GM18505 (cell line): ENCODE measurements at regions not wholly inside any gene's neighbourhood (a gene's known extent, or its start where the extent isn't known, plus 50 kb on each side); places are given as distances from the start of the nearest gene placed in this dataset.

Experiments
- ATAC-seq: cut with Tn5 transposase; IDR thresholded peaks from one replicate; pipeline ENCODE4 v1.9.1; 2021; ENCODE audit not compliant: unreplicated experiment
- POLR2A ChIP-seq: IDR thresholded peaks from 4 replicates; pipeline ENCODE4 v1.6.1; 2011; ENCODE audit warnings: borderline replicate concordance; ENCODE audit not compliant: insufficient read depth, insufficient read length; ENCODE audit errors: extremely low read depth

- ATAC-seq, result no peak
- TF ChIP-seq POLR2A, result no peak
Measured at GRCh38 chr15:36335224-36335623, 244.2 kb upstream of the CDIN1 start.

GRCh38 chr15:36335659-36336058 lies 243.8 kb upstream of the CDIN1 start:
- no peak for TF ChIP-seq POLR2A
- no peak for ATAC-seq

GRCh38 chr15:36344887-36345286 lies 234.5 kb upstream of the CDIN1 start:
- no peak for TF ChIP-seq POLR2A
- no peak for ATAC-seq

GRCh38 chr15:36347272-36347858 lies 232.1 kb upstream of the CDIN1 start:
- ATAC-seq, result no peak
- TF ChIP-seq POLR2A, result no peak

- no peak for ATAC-seq
- no peak for TF ChIP-seq POLR2A
Measured at GRCh38 chr15:36356466-36356865, 223.0 kb upstream of the CDIN1 start.

- no peak for ATAC-seq
- TF ChIP-seq POLR2A, result no peak
Measured at GRCh38 chr15:36356978-36357601, 222.3 kb upstream of the CDIN1 start.

GRCh38 chr15:36358094-36358493 lies 221.3 kb upstream of the CDIN1 start:
- no peak for TF ChIP-seq POLR2A
- no peak for ATAC-seq

GRCh38 chr15:36358523-36358922 lies 220.9 kb upstream of the CDIN1 start:
- ATAC-seq, result no peak
- TF ChIP-seq POLR2A, result no peak

- TF ChIP-seq POLR2A, result no peak
- no peak for ATAC-seq
Measured at GRCh38 chr15:36359286-36359685, 220.1 kb upstream of the CDIN1 start.

GRCh38 chr15:36361351-36361870 lies 218.0 kb upstream of the CDIN1 start:
- no peak for TF ChIP-seq POLR2A
- ATAC-seq, result no peak

GRCh38 chr15:36362509-36362915 lies 216.9 kb upstream of the CDIN1 start:
- ATAC-seq, result no peak
- TF ChIP-seq POLR2A, result no peak

- no peak for TF ChIP-seq POLR2A
- ATAC-seq, result no peak
Measured at GRCh38 chr15:36363335-36363734, 216.1 kb upstream of the CDIN1 start.

- ATAC-seq, result no peak
- TF ChIP-seq POLR2A, result no peak
Measured at GRCh38 chr15:36364377-36364776, 215.0 kb upstream of the CDIN1 start.

GRCh38 chr15:36365963-36366362 lies 213.5 kb upstream of the CDIN1 start:
- no peak for TF ChIP-seq POLR2A
- ATAC-seq, result no peak
